ENCODE measurements at regions not wholly inside any gene's neighbourhood (a gene's known extent, or its start where the extent isn't known, plus 50 kb on each side); places are given as distances from the start of the nearest gene placed in this dataset.

GRCh38 chr2:108145557-108146326 lies 94.0 kb upstream of the SULT1C3 start:
- no peak for DNase-seq (ENCODE audit: low read depth)

GRCh38 chr2:108148555-108148954 lies 91.2 kb upstream of the SULT1C3 start:
- no peak for DNase-seq (ENCODE audit: low read depth)

- no peak for DNase-seq (ENCODE audit: low read depth)
Observed at GRCh38 chr2:108154366-108155061, 85.3 kb upstream of the SULT1C3 start.

- no peak for DNase-seq (ENCODE audit: low read depth)
Observed at GRCh38 chr2:108161298-108161697, 78.5 kb upstream of the SULT1C3 start.

- DNase-seq (ENCODE audit: low read depth), result no peak
Observed at GRCh38 chr2:108164318-108164717, 75.5 kb upstream of the SULT1C3 start.

- no peak for DNase-seq (ENCODE audit: low read depth)
Observed at GRCh38 chr2:108165729-108166128, 74.0 kb upstream of the SULT1C3 start.

GRCh38 chr2:108167699-108168098 lies 72.1 kb upstream of the SULT1C3 start:
- no peak for DNase-seq (ENCODE audit: low read depth)

GRCh38 chr2:108169982-108170625 lies 69.7 kb upstream of the SULT1C3 start:
- no peak for DNase-seq (ENCODE audit: low read depth)

GRCh38 chr2:108171657-108172056 lies 68.1 kb upstream of the SULT1C3 start:
- DNase-seq (ENCODE audit: low read depth), result no peak

- no peak for DNase-seq (ENCODE audit: low read depth)
Observed at GRCh38 chr2:108182489-108182888, 57.3 kb upstream of the SULT1C3 start.

- DNase-seq (ENCODE audit: low read depth), result peak; percentile 13
Observed at GRCh38 chr2:108184419-108184818, 55.3 kb upstream of the SULT1C3 start.

GRCh38 chr2:108189316-108189715 lies 50.5 kb upstream of the SULT1C3 start:
- peak; percentile 10 for DNase-seq (ENCODE audit: low read depth)

Data from stromal cell of bone marrow (primary cell).